CD4-positive, alpha-beta T cell treated with Interleukin-4 for 1 hour (primary cell): ENCODE measurements at regions not wholly inside any gene's neighbourhood (a gene's known extent, or its start where the extent isn't known, plus 50 kb on each side); places are given as distances from the start of the nearest gene placed in this dataset.
"Not testable (repeated sequence)": the region's sequence is repeated elsewhere in the genome, so short reads cannot be mapped to it uniquely, and the experiment has no call there.

Experiments used
- DNase-seq, 2 donors: peaks; one replicate each; pipeline ENCODE4 v3.0.0-alpha.2; 2020 to 2022

DNA sequence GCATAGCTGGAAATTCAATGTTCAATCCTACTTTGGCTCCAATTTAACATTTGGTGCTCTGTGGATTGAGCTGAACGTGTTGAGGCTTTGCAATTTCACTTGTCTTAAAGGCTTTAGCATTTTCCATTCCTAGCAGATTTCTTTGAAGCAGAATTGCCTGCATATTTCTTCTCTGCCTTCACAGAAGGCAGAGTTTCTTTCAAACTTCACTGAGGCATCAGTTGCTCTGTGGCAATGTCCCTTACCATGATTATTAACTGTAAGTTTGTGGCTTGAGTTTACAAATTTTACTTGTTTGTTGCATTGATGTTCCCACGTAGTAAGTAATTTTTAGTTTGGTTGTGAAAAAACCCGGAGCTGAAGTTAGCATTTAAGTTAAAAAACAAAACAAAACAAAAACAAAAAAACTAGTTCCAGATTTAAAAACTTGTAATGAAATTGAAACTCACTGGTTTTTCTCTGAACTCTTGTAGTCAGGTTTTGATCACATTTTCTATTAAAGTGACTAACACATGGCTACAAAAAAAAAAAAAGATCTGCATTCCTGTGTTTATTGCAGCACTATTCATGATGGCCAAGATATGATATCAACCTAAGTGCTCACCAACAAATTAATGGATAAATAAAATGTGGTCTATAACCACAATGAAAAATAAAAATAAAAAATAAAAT lies 55.2 kb upstream of the UXS1 start:
- not testable (repeated sequence) for DNase-seq

DNA sequence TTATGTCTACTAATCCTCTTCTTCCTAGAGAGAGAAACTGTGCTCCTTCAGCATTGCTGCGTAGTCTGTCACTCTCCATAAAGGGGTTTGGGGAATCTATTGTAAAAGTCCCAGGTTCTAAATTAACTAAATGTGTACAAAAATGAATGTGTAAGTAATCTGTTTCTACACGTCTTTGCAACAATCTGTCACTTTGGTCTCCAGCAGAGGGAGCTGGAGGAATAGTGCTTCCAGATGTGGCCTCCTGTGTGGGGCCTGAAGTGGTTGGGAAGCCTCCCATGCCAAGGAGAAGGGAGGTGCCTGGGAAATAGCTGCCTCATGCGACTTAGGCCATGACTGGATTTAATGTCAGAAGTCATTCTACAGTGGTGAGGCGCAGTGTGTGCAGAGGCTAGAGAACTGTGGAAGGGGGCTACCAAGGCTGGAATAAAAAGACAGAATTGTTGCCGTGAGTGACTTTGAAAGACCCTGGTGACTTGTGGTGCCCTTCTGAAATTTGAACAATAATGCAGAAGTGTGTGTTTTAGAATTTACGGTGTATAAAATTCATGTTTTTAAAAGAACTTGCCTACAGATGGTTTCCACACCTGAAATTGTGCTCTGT lies 54.5 kb upstream of the UXS1 start:
- peak; percentile 16 to 28 for DNase-seq
